SHP77 (cell line): ENCODE measurements at regions not wholly inside any gene's neighbourhood (a gene's known extent, or its start where the extent isn't known, plus 50 kb on each side); places are given as distances from the start of the nearest gene placed in this dataset.

Experiments used
- DNase-seq, 2 experiments: peaks; one replicate each; lab custom pipeline; 2025; lab: John Stamatoyannopoulos, UW

- no peak for DNase-seq
Measured at GRCh38 chr7:52980129-52980528, 55.3 kb upstream of the POM121L12 start.

- no peak for DNase-seq
Measured at GRCh38 chr7:52973126-52973525, 62.3 kb upstream of the POM121L12 start.

- no peak for DNase-seq
Measured at GRCh38 chr7:52962402-52963076, 72.9 kb upstream of the POM121L12 start.

GRCh38 chr7:52961084-52961483 lies 74.3 kb upstream of the POM121L12 start:
- DNase-seq: no peak

GRCh38 chr7:52959878-52960660 lies 75.4 kb upstream of the POM121L12 start:
- DNase-seq: no peak

- DNase-seq: no peak
Measured at GRCh38 chr7:52959336-52959735, 76.1 kb upstream of the POM121L12 start.

- DNase-seq: no peak
Measured at GRCh38 chr7:52958621-52959140, 76.8 kb upstream of the POM121L12 start.

- no peak for DNase-seq
Measured at GRCh38 chr7:52956379-52956915, 79.0 kb upstream of the POM121L12 start.

- no peak for DNase-seq
Measured at GRCh38 chr7:52955522-52955921, 79.9 kb upstream of the POM121L12 start.

- no peak for DNase-seq
Measured at GRCh38 chr7:52944921-52945320, 90.5 kb upstream of the POM121L12 start.

- DNase-seq: no peak
Measured at GRCh38 chr7:52940481-52940880, 95.0 kb upstream of the POM121L12 start.

GRCh38 chr7:52938455-52939133 lies 96.8 kb upstream of the POM121L12 start:
- DNase-seq: no peak

- no peak for DNase-seq
Measured at GRCh38 chr7:52936750-52937149, 98.7 kb upstream of the POM121L12 start.

- DNase-seq: no peak
Measured at GRCh38 chr7:52928591-52928990, 106.8 kb upstream of the POM121L12 start.

GRCh38 chr7:52925332-52925731 lies 110.1 kb upstream of the POM121L12 start:
- no peak for DNase-seq

GRCh38 chr7:52920977-52921376 lies 114.5 kb upstream of the POM121L12 start:
- no peak for DNase-seq

- peak in 1 of 2 experiments; percentile 6 for DNase-seq
Measured at GRCh38 chr7:52917982-52918578, 117.4 kb upstream of the POM121L12 start.

- DNase-seq: no peak
Measured at GRCh38 chr7:52911795-52912194, 123.6 kb upstream of the POM121L12 start.

- DNase-seq: no peak
Measured at GRCh38 chr7:52911326-52911725, 124.1 kb upstream of the POM121L12 start.

- DNase-seq: no peak
Measured at GRCh38 chr7:52909935-52910334, 125.5 kb upstream of the POM121L12 start.

- no peak for DNase-seq
Measured at GRCh38 chr7:52909131-52909530, 126.3 kb upstream of the POM121L12 start.

- no peak for DNase-seq
Measured at GRCh38 chr7:52897713-52898112, 137.7 kb upstream of the POM121L12 start.
